RWPE2 (cell line): ENCODE measurements at regions not wholly inside any gene's neighbourhood (a gene's known extent, or its start where the extent isn't known, plus 50 kb on each side); places are given as distances from the start of the nearest gene placed in this dataset.
"Not testable (repeated sequence)": the region's sequence is repeated elsewhere in the genome, so short reads cannot be mapped to it uniquely, and the experiment has no call there.

ENCODE experiments used
- ATAC-seq: fragments of 200-7000 bp; cut with Tn5 transposase; 3 replicates; pipeline ENCODE4 v1.9.1; 2021; ENCODE audit warnings: low read depth
- DNase-seq: peaks from one replicate; pipeline ENCODE4 v3.0.0-alpha.2; 2020; ENCODE audit warnings: low spot score
- H3K27ac ChIP-seq: fragments of 450-650 bp; 2 replicates; pipeline ENCODE4 v1.5.1; 2017; ENCODE audit warnings: mild to moderate bottlenecking; ENCODE audit not compliant: poor library complexity, severe bottlenecking
- H3K27me3 ChIP-seq: fragments of 250-450 bp; sonication (Bioruptor Pico); 2 replicates; pipeline ENCODE4 v1.5.1; 2021; ENCODE audit warnings: mild to moderate bottlenecking, moderate library complexity; ENCODE audit not compliant: insufficient read depth, poor library complexity, severe bottlenecking
- H3K36me3 ChIP-seq: fragments of 250-450 bp; sonication (Bioruptor Pico); 2 replicates; pipeline ENCODE4 v1.5.1; 2020; ENCODE audit warnings: low read depth, mild to moderate bottlenecking, moderate library complexity
- H3K4me1 ChIP-seq: fragments of 250-450 bp; sonication (Bioruptor Pico); 2 replicates; pipeline ENCODE4 v1.5.1; 2021; ENCODE audit warnings: mild to moderate bottlenecking, moderate library complexity; ENCODE audit not compliant: insufficient read depth, poor library complexity, severe bottlenecking
- H3K4me3 ChIP-seq: fragments of 250-450 bp; sonication (Bioruptor Pico); 2 replicates; pipeline ENCODE4 v1.5.1; 2021; ENCODE audit warnings: mild to moderate bottlenecking, moderate library complexity; ENCODE audit not compliant: severe bottlenecking
- H3K9me3 ChIP-seq: fragments of 250-450 bp; sonication (Bioruptor Pico); 2 replicates; pipeline ENCODE4 v1.5.1; 2021; ENCODE audit warnings: mild to moderate bottlenecking, moderate library complexity; ENCODE audit not compliant: severe bottlenecking
- TF ChIP-seq, protein P1 (sequence below): fragments of 450-650 bp; IDR thresholded peaks from one replicate; pipeline ENCODE4 v1.5.1; 2017; ENCODE audit warnings: mild to moderate bottlenecking, moderate library complexity; ENCODE audit not compliant: poor library complexity, severe bottlenecking

DNA sequence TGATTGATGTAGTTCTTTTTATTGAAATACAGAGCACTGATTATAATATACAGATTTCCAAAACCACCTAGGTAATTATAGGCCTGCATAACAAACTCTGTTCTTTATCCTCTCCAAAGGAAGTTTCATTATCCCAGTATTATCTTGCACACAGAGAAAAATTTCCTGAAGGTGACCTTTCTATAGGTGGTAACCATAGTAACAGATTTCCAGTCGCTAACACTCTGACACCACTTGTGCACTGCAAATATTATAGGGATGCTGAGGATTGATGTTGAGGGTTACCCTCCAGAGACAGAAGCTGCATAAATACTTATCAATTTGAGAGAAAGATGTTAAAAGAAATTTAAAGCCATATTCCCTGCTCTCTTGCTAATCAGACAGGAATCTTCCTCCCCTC, 274.5 kb upstream of the NRSN1 start:
- Histone ChIP-seq H3K27me3 (no peaks in the 10 kb centered on the region), H3K9me3 (no peaks in the 10 kb centered on the region), H3K4me3 (no peak overlapping the region), H3K27ac (no peak overlapping the region), H3K36me3 (no peaks in the 10 kb centered on the region), H3K4me1 (no peaks in the 10 kb centered on the region)
- DNase-seq, result no peak
- TF ChIP-seq, protein P1, sequence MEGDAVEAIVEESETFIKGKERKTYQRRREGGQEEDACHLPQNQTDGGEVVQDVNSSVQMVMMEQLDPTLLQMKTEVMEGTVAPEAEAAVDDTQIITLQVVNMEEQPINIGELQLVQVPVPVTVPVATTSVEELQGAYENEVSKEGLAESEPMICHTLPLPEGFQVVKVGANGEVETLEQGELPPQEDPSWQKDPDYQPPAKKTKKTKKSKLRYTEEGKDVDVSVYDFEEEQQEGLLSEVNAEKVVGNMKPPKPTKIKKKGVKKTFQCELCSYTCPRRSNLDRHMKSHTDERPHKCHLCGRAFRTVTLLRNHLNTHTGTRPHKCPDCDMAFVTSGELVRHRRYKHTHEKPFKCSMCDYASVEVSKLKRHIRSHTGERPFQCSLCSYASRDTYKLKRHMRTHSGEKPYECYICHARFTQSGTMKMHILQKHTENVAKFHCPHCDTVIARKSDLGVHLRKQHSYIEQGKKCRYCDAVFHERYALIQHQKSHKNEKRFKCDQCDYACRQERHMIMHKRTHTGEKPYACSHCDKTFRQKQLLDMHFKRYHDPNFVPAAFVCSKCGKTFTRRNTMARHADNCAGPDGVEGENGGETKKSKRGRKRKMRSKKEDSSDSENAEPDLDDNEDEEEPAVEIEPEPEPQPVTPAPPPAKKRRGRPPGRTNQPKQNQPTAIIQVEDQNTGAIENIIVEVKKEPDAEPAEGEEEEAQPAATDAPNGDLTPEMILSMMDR, result no peak
- no peak for ATAC-seq

GRCh38 chr6:23853566-23854133, 272.4 kb upstream of the NRSN1 start:
- H3K27me3 ChIP-seq, DNase-seq, H3K36me3 ChIP-seq, H3K4me1 ChIP-seq, H3K27ac ChIP-seq, H3K9me3 ChIP-seq, ATAC-seq, H3K4me3 ChIP-seq: not testable (repeated sequence)

DNA sequence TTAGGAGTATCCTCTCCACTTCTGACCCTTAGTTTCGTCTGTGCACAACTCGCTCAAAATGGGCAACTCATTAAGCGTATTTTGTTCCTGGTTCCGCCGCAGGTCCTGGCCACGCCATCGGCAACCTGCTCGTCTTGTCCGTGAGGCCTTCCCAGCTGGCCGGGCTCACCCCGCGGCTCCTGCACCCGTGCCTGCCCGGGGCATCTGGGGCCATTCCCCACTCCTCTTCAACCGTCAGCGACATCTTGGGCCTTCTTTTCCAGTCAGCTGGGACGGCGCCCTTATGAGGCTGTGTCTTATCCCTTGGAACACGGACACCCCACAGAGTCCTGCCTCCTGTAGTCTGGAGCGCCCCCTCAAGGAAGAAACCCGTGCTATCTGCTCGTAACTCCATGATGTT, 271.9 kb upstream of the NRSN1 start:
- not testable (repeated sequence) for H3K4me3 ChIP-seq, ATAC-seq, H3K9me3 ChIP-seq, H3K4me1 ChIP-seq, H3K27me3 ChIP-seq, H3K27ac ChIP-seq, DNase-seq, H3K36me3 ChIP-seq

- no peaks in the 10 kb centered on the region for H3K27me3 ChIP-seq
- H3K27ac ChIP-seq, result no peak overlapping the region
- TF ChIP-seq, protein P1, result no peak
- H3K4me3 ChIP-seq, result no peak overlapping the region
- ATAC-seq (no peak), DNase-seq (no peak)
- H3K4me1 ChIP-seq, result no peaks in the 10 kb centered on the region
- no peaks in the 10 kb centered on the region for H3K36me3 ChIP-seq
- no peaks in the 10 kb centered on the region for H3K9me3 ChIP-seq
Observed at GRCh38 chr6:23855497-23856116, 270.4 kb upstream of the NRSN1 start.

DNA sequence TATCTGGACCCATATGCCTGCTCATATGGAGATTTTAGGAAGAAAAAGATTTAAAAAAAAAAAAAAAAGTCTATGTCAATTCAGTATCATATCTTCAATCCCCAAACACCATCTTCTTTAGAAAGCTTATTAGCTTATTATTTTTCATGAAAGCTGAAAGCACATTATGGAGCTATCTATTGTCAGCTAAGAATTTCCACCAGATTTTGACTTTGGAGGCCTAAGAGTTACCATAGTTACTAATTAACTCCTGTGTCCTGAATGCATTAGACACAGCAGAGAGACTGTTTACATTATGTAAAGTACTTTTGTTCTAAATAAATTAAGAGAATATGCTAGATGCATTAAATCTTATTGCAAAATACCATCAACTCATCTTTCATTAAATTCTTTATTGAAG, 255.5 kb upstream of the NRSN1 start:
- no peaks in the 10 kb centered on the region for H3K4me1 ChIP-seq
- DNase-seq (no peak), ATAC-seq (no peak)
- TF ChIP-seq, protein P1, result no peak
- no peaks in the 10 kb centered on the region for H3K9me3 ChIP-seq
- H3K4me3 ChIP-seq, result no peak overlapping the region
- no peaks in the 10 kb centered on the region for H3K36me3 ChIP-seq
- no peaks in the 10 kb centered on the region for H3K27me3 ChIP-seq
- H3K27ac ChIP-seq, result no peak overlapping the region

GRCh38 chr6:23873161-23873560, 252.9 kb upstream of the NRSN1 start:
- ATAC-seq (no peak), DNase-seq (no peak)
- no peak overlapping the region for H3K4me3 ChIP-seq
- H3K9me3 ChIP-seq, result no peaks in the 10 kb centered on the region
- no peaks in the 10 kb centered on the region for H3K4me1 ChIP-seq
- no peaks in the 10 kb centered on the region for H3K36me3 ChIP-seq
- TF ChIP-seq, protein P1, result no peak
- no peaks in the 10 kb centered on the region for H3K27me3 ChIP-seq
- H3K27ac ChIP-seq, result no peak overlapping the region
